Prostate gland (tissue), 2 donors: ENCODE measurements at regions not wholly inside any gene's neighbourhood (a gene's known extent, or its start where the extent isn't known, plus 50 kb on each side); places are given as distances from the start of the nearest gene placed in this dataset.

Experiments
- POLR2A ChIP-seq: fragments of 450-650 bp; IDR thresholded peaks from one replicate; pipeline ENCODE4 v1.6.1; 2016; ENCODE audit warnings: antibody characterized with exemption, mild to moderate bottlenecking
- POLR2AphosphoS5 ChIP-seq: sonication (generic); formaldehyde crosslinking; IDR thresholded peaks from one replicate; pipeline ENCODE4 v1.6.1; 2017; ENCODE audit warnings: antibody characterized with exemption
- TF ChIP-seq, protein P1 (sequence below), 4 experiments: fragments of 200-600 bp in 2 of 4; fragments of 450-650 bp in 2 of 4; sonication (generic) in 2 of 4; IDR thresholded peaks; 1 replicate in 3 of 4; 2 replicates in 1 of 4; pipeline ENCODE4 v1.5.1; 2016 to 2019; ENCODE audit warnings: antibody characterized with exemption in 4 of 4, mild to moderate bottlenecking in 2 of 4, moderate library complexity in 2 of 4

DNA sequence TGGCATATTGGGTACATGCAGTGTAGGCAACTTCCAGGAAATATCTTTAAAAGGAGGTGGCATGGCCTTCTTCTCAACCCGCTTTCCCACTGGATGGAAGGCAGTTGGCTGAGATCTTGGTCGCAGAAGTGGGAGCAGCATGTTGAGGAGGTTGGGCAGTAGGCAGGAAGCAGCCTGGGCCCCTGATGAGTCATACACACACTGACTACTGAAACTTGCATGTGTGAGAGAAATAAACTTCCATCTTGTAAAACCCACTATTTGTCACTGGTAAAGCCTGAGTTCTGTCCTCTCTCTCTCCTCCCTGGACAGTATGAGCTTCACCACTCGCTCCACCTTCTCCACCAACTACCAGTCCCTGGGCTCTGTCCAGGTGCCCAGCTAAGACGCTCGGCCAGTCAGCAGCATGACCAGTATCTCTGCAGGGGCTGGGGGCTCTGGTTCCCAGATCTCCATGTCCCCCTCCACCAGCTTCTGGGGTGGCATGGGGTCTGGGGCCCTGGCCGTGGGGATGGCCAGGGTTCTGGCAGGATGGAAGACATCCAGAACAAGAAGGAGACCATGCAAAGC lies 233.8 kb upstream of the SPRED2 start:
- TF ChIP-seq, protein P1, sequence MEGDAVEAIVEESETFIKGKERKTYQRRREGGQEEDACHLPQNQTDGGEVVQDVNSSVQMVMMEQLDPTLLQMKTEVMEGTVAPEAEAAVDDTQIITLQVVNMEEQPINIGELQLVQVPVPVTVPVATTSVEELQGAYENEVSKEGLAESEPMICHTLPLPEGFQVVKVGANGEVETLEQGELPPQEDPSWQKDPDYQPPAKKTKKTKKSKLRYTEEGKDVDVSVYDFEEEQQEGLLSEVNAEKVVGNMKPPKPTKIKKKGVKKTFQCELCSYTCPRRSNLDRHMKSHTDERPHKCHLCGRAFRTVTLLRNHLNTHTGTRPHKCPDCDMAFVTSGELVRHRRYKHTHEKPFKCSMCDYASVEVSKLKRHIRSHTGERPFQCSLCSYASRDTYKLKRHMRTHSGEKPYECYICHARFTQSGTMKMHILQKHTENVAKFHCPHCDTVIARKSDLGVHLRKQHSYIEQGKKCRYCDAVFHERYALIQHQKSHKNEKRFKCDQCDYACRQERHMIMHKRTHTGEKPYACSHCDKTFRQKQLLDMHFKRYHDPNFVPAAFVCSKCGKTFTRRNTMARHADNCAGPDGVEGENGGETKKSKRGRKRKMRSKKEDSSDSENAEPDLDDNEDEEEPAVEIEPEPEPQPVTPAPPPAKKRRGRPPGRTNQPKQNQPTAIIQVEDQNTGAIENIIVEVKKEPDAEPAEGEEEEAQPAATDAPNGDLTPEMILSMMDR (IDR thresholded peaks at IDR 0.05) = no peak
- TF ChIP-seq POLR2AphosphoS5 (no peak), POLR2A (no peak)
